ENCODE measurements at regions not wholly inside any gene's neighbourhood (a gene's known extent, or its start where the extent isn't known, plus 50 kb on each side); places are given as distances from the start of the nearest gene placed in this dataset.

- no peak for DNase-seq
- TF ChIP-seq POLR2A (IDR thresholded peaks at IDR 0.05) (no peak), CTCF (IDR thresholded peaks at IDR 0.05) (no peak), EP300 (IDR thresholded peaks at IDR 0.05; ENCODE audit: low read depth) (no peak), POLR2AphosphoS5 (IDR thresholded peaks at IDR 0.05) (no peak)
- 84 to 85% methylated on average over 4 of the region's 5 CpGs for WGBS, 2 donors (ENCODE audit: low coverage in 1 of 2)
- in situ Hi-C loops (cut with MboI; ENCODE audit: low pct_ligation_motif_present in 1 of 4, low pct_unique_long_range_greater_than_20kb in 1 of 4, low sequenced_read_pairs in 3 of 4) (no loop called here), intact Hi-C loops (cut with DNase I; ENCODE audit: low total_unique reads) (no loop called here)
- no peaks in the 10 kb centered on the region for H3K36me3 ChIP-seq
- H3K4me3 ChIP-seq = no peak overlapping the region
- no peaks in the 10 kb centered on the region for H3K9me3 ChIP-seq
- H3K27ac ChIP-seq = no peak overlapping the region
- no peaks in the 10 kb centered on the region for H3K4me1 ChIP-seq
- H3K27me3 ChIP-seq = no peaks in the 10 kb centered on the region
Measured at GRCh38 chr2:2744107-2744506, 413.0 kb upstream of the MYT1L start.

GRCh38 chr2:2743164-2743571 is 412.1 kb upstream of the MYT1L start:
- intact Hi-C loops (cut with DNase I; ENCODE audit: low total_unique reads) (no loop called here), in situ Hi-C loops (cut with MboI; ENCODE audit: low pct_ligation_motif_present in 1 of 4, low pct_unique_long_range_greater_than_20kb in 1 of 4, low sequenced_read_pairs in 3 of 4) (no loop called here)
- H3K9me3 ChIP-seq = no peaks in the 10 kb centered on the region
- no peak overlapping the region for H3K27ac ChIP-seq
- 51 to 86% methylated on average over 1 to 6 of the region's 6 CpGs for WGBS, 2 donors (ENCODE audit: low coverage in 1 of 2)
- no peak overlapping the region for H3K4me3 ChIP-seq
- no peaks in the 10 kb centered on the region for H3K4me1 ChIP-seq
- no peak for DNase-seq
- TF ChIP-seq POLR2A (IDR thresholded peaks at IDR 0.05) (no peak), POLR2AphosphoS5 (IDR thresholded peaks at IDR 0.05) (no peak), CTCF (IDR thresholded peaks at IDR 0.05) (no peak), EP300 (IDR thresholded peaks at IDR 0.05; ENCODE audit: low read depth) (no peak)
- no peaks in the 10 kb centered on the region for H3K36me3 ChIP-seq
- H3K27me3 ChIP-seq = no peaks in the 10 kb centered on the region

- Histone ChIP-seq H3K27ac (no peak overlapping the region), H3K9me3 (no peaks in the 10 kb centered on the region), H3K36me3 (no peaks in the 10 kb centered on the region), H3K4me1 (no peaks in the 10 kb centered on the region), H3K4me3 (no peak overlapping the region), H3K27me3 (no peaks in the 10 kb centered on the region)
- 37% methylated on average over 2 of the region's 2 CpGs; no CpG with 5 or more reads in 1 of the 2 donors for WGBS, 2 donors (ENCODE audit: low coverage in 1 of 2)
- in situ Hi-C loops (cut with MboI; ENCODE audit: low pct_ligation_motif_present in 1 of 4, low pct_unique_long_range_greater_than_20kb in 1 of 4, low sequenced_read_pairs in 3 of 4) = no loop called here
- intact Hi-C loops (cut with DNase I; ENCODE audit: low total_unique reads) = no loop called here
- no peak for DNase-seq
- TF ChIP-seq EP300 (IDR thresholded peaks at IDR 0.05; ENCODE audit: low read depth) = no peak
- TF ChIP-seq CTCF (IDR thresholded peaks at IDR 0.05) = no peak
- TF ChIP-seq POLR2AphosphoS5 (IDR thresholded peaks at IDR 0.05) = no peak
- no peak for TF ChIP-seq POLR2A (IDR thresholded peaks at IDR 0.05)
Measured at GRCh38 chr2:2742726-2743125, 411.7 kb upstream of the MYT1L start.

- H3K4me1 ChIP-seq = no peaks in the 10 kb centered on the region
- no peak overlapping the region for H3K4me3 ChIP-seq
- in situ Hi-C loops (cut with MboI; ENCODE audit: low pct_ligation_motif_present in 1 of 4, low pct_unique_long_range_greater_than_20kb in 1 of 4, low sequenced_read_pairs in 3 of 4) = no loop called here
- no peaks in the 10 kb centered on the region for H3K9me3 ChIP-seq
- 67 to 75% methylated on average over 1 of the region's 1 CpG for WGBS, 2 donors (ENCODE audit: low coverage in 1 of 2)
- no peaks in the 10 kb centered on the region for H3K27me3 ChIP-seq
- H3K27ac ChIP-seq = no peak overlapping the region
- H3K36me3 ChIP-seq = no peaks in the 10 kb centered on the region
- TF ChIP-seq POLR2AphosphoS5 (IDR thresholded peaks at IDR 0.05) (no peak), EP300 (IDR thresholded peaks at IDR 0.05; ENCODE audit: low read depth) (no peak), POLR2A (IDR thresholded peaks at IDR 0.05) (no peak), CTCF (IDR thresholded peaks at IDR 0.05) (no peak)
- no peak for DNase-seq
- intact Hi-C loops (cut with DNase I; ENCODE audit: low total_unique reads) = no loop called here
Measured at GRCh38 chr2:2740238-2740775, 409.2 kb upstream of the MYT1L start.
